ENCODE measurements at regions not wholly inside any gene's neighbourhood (a gene's known extent, or its start where the extent isn't known, plus 50 kb on each side); places are given as distances from the start of the nearest gene placed in this dataset.

DNA sequence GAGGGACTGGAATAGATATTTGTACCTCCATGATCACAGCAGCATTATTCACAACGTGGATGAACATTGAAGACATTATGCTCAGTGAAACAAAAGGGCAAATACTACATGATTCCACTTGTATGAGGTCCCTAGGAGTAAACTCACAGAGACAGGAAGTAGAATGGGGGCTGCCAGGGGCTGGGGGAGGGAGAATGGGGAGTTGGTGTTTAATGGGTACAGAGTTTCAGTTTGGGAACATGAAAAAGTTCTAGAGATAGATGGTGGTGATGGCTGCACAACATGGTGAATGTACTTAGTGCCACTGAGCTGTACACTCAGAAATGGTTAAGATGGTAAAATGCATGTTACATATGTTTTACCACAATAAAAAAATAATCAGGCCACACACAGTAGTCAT, 164.3 kb upstream of the RREB1 start:
- intact Hi-C loops (cut with micrococcal nuclease) (no loop called here), in situ Hi-C loops (cut with MboI) (no loop called here)
- H2AFZ ChIP-seq (ENCODE audit: low read depth, low read length), result peak overlapping the region; percentile 49
- H3K4me3 ChIP-seq, result no peak overlapping the region
- CTCF ChIA-PET (ENCODE audit: low intra/inter-chr PET ratio), result interaction anchor here (0.7 kb wide), 1 partner anchor 165 kb away, joined by 4 read pairs; no protein-coding TSS in a partner anchor
- no peak overlapping the region for H3K27ac ChIP-seq (ENCODE audit: extremely low read depth, low read depth, low read length)
- no peak overlapping the region for H3K9ac ChIP-seq (ENCODE audit: insufficient read depth in 1 of 2, low read depth in 2 of 2, low read length in 2 of 2)
- H3K4me2 ChIP-seq (ENCODE audit: insufficient read depth, low read length), result no peak overlapping the region
- POLR2A ChIA-PET, result interaction anchor here (0.6 kb wide), 1 partner anchor 387 kb away, joined by 3 read pairs; no protein-coding TSS in a partner anchor
- H3K79me2 ChIP-seq (ENCODE audit: control insufficient read depth, insufficient read depth, low read length), result no peaks in the 10 kb centered on the region
- no TSS peak for BruUV-seq (replicated peaks)
- DNase-seq (ENCODE audit: extremely low read depth in 1 of 4, low spot score in 3 of 4), result no peak
- WGBS (ENCODE audit: insufficient coverage, low coverage, missing lambda C conversion rate), result 27% methylated on average over 1 of the region's 1 CpG
- peak; percentile 52 for FAIRE-seq
- H3K9me3 ChIP-seq (replicated peaks; ENCODE audit: control insufficient read depth, insufficient read depth, low read depth, low read length), result no peaks in the 10 kb centered on the region
- no peaks in the 10 kb centered on the region for H3K27me3 ChIP-seq (ENCODE audit: control insufficient read depth in 2 of 2, insufficient read depth in 2 of 2, low read length in 2 of 2)
- no peaks in the 10 kb centered on the region for H3K36me3 ChIP-seq (ENCODE audit: control insufficient read depth, insufficient read depth, low read length)
- no peak for TF ChIP-seq ZNF609 (CRISPR knock-in tag; IDR thresholded peaks at IDR 0.05; ENCODE audit: borderline replicate concordance)
- no peak; the same call in 1 of the 3 replicates for ATAC-seq
- no peaks in the 10 kb centered on the region for H4K20me1 ChIP-seq (replicated peaks; ENCODE audit: control insufficient read depth, insufficient read depth, low read length)
- H3K9me1 ChIP-seq (ENCODE audit: control insufficient read depth, insufficient read depth, low read length), result no peaks in the 10 kb centered on the region
- H3K4me1 ChIP-seq (replicated peaks in 1 of 2; ENCODE audit: control insufficient read depth in 2 of 2, insufficient read depth in 2 of 2, low read length in 2 of 2), result peaks cover 0 to 3% of the 10 kb centered on the region in 2 experiments; a peak in 1 of 5 replicates

Data from K562 (cell line).